K562 (cell line): ENCODE measurements at regions not wholly inside any gene's neighbourhood (a gene's known extent, or its start where the extent isn't known, plus 50 kb on each side); places are given as distances from the start of the nearest gene placed in this dataset.

ENCODE experiments used
- ATAC-seq: fragments of 200-7000 bp; cut with Tn5 transposase; 3 replicates; pipeline ENCODE4 v1.9.1; 2020; ENCODE audit warnings: moderate library complexity
- BruUV-seq: library from RNA; stranded (reverse); fragments of 400-500 nt; replicated peaks from 2 replicates; lab custom pipeline; 2021; lab: Mats Ljungman, UMichigan
- CTCF ChIA-PET: fragments of 300-600 bp; formaldehyde crosslinking; extraction: SDS; loops from one replicate; lab custom pipeline; 2021; ENCODE audit warnings: low intra/inter-chr PET ratio; lab: Yijun Ruan, JAX
- POLR2A ChIA-PET: fragments of 300-600, 350-650 bp; sonication (Branson Sonifier 250); formaldehyde crosslinking; extraction: SDS; loops from one replicate; lab custom pipeline; 2021; ENCODE audit warnings: antibody characterized with exemption, inconsistent platforms; lab: Yijun Ruan, JAX
- DNase-seq, 4 experiments: peaks; one replicate each; pipeline versions ENCODE4 v3.0.0 to v3.0.0-alpha.2; 2011 to 2018; ENCODE audit warnings: low spot score in 3 of 4, mixed read lengths in 3 of 4; ENCODE audit errors: extremely low read depth in 1 of 4
- FAIRE-seq: peaks from 2 replicates; lab custom pipeline; 2011; peaks lifted over from hg19 to GRCh38; lab: Jason Lieb, UNC
- H2AFZ ChIP-seq: 2 replicates; pipeline ENCODE4 v1.6.0; 2011; ENCODE audit warnings: low read depth, low read length, control low read depth, inconsistent platforms
- H3K27ac ChIP-seq: fragments of 200-600 bp; 3 replicates; pipeline ENCODE4 v1.8.0; 2011; ENCODE audit warnings: low read depth, mild to moderate bottlenecking, control low read depth, inconsistent platforms, low read length, moderate library complexity, mixed read lengths; ENCODE audit errors: extremely low read depth
- H3K27me3 ChIP-seq, 2 experiments: fragments of 300-600 bp in 1 of 2; 2 replicates in 1 of 2; 3 replicates in 1 of 2; pipeline versions ENCODE4 v1.6.0 to v1.8.0; 2011; ENCODE audit warnings: inconsistent platforms in 2 of 2, low read length in 2 of 2, mild to moderate bottlenecking in 1 of 2, mixed read lengths in 1 of 2, moderate library complexity in 1 of 2; ENCODE audit not compliant: control insufficient read depth in 2 of 2, insufficient read depth in 2 of 2
- H3K36me3 ChIP-seq: fragments of 300-600 bp; 3 replicates; pipeline ENCODE4 v1.8.0; 2011; ENCODE audit warnings: mild to moderate bottlenecking, low read length, inconsistent platforms; ENCODE audit not compliant: control insufficient read depth, insufficient read depth
- H3K4me1 ChIP-seq, 2 experiments: fragments of 200-600 bp in 1 of 2; replicated peaks in 1 of 2; 2 replicates in 1 of 2; 3 replicates in 1 of 2; pipeline versions ENCODE4 v1.5.1 to v1.8.0; 2011; ENCODE audit warnings: inconsistent platforms in 2 of 2, low read length in 2 of 2, mild to moderate bottlenecking in 1 of 2, mixed read lengths in 1 of 2, moderate library complexity in 1 of 2; ENCODE audit not compliant: control insufficient read depth in 2 of 2, insufficient read depth in 2 of 2
- H3K4me2 ChIP-seq: 2 replicates; pipeline ENCODE4 v1.6.1; 2011; ENCODE audit warnings: low read length, control low read depth, inconsistent platforms, mixed read lengths; ENCODE audit not compliant: insufficient read depth
- H3K4me3 ChIP-seq: fragments of 200-600 bp; sonication (generic), shearing (Covaris generic); 2 replicates; pipeline ENCODE4 v1.5.1; 2016; ENCODE audit warnings: control low read depth, inconsistent platforms
- H3K79me2 ChIP-seq: fragments of 200-600 bp; 3 replicates; pipeline ENCODE4 v1.8.0; 2011; ENCODE audit warnings: low read length, inconsistent platforms; ENCODE audit not compliant: control insufficient read depth, insufficient read depth
- H3K9ac ChIP-seq, 2 experiments: 2 replicates each; pipeline versions ENCODE4 v1.6.0 to v1.6.1; 2011; ENCODE audit warnings: low read depth in 2 of 2, low read length in 2 of 2, control low read depth in 1 of 2, inconsistent platforms in 1 of 2, mild to moderate bottlenecking in 1 of 2, mixed read lengths in 1 of 2; ENCODE audit not compliant: insufficient read depth in 1 of 2
- H3K9me1 ChIP-seq: one replicate; pipeline ENCODE4 v1.6.0; 2011; ENCODE audit warnings: inconsistent platforms, mild to moderate bottlenecking, low read length, moderate library complexity; ENCODE audit not compliant: control insufficient read depth, insufficient read depth
- H3K9me3 ChIP-seq: replicated peaks from 2 replicates; pipeline ENCODE4 v1.5.1; 2011; ENCODE audit warnings: low read depth, low read length, inconsistent platforms; ENCODE audit not compliant: control insufficient read depth, insufficient read depth
- H4K20me1 ChIP-seq: replicated peaks from 2 replicates; pipeline ENCODE4 v1.6.1; 2011; ENCODE audit warnings: low read length, inconsistent platforms, mixed read lengths; ENCODE audit not compliant: control insufficient read depth, insufficient read depth
- ATF7 ChIP-seq: fragments of 450-650 bp; IDR thresholded peaks from 2 replicates; pipeline ENCODE4 v1.7.1; 2014; ENCODE audit warnings: mild to moderate bottlenecking, moderate library complexity
- HMG20B ChIP-seq: fragments of 250-450 bp; sonication (Bioruptor Pico); IDR thresholded peaks from 2 replicates; pipeline ENCODE4 v1.5.0; 2021; ENCODE audit warnings: mild to moderate bottlenecking
- KDM4B ChIP-seq, 2 experiments: fragments of 450-650 bp in 1 of 2; sonication (generic) in 1 of 2; IDR thresholded peaks; 2 replicates each; pipeline ENCODE4 v1.6.1; 2016 to 2017; ENCODE audit warnings: borderline replicate concordance in 2 of 2, antibody characterized with exemption in 1 of 2, low read depth in 1 of 2, mild to moderate bottlenecking in 1 of 2
- MYBL2 ChIP-seq, 2 experiments: fragments of 450-650 bp in 1 of 2; sonication (generic) in 1 of 2; formaldehyde crosslinking in 1 of 2; IDR thresholded peaks; 2 replicates each; pipeline versions ENCODE4 v1.6.1 to v1.8.1; 2017 to 2022; ENCODE audit warnings: borderline replicate concordance in 1 of 2, inconsistent platforms in 1 of 2, low read depth in 1 of 2, mild to moderate bottlenecking in 1 of 2, missing genetic modification reagents in 1 of 2, moderate library complexity in 1 of 2
- RFX1 ChIP-seq: fragments of 450-650 bp; IDR thresholded peaks from 2 replicates; pipeline ENCODE4 v1.6.1; 2016; ENCODE audit warnings: mild to moderate bottlenecking, moderate library complexity
- TGIF2 ChIP-seq: sonication (generic); formaldehyde crosslinking; IDR thresholded peaks from 2 replicates; pipeline ENCODE4 v1.8.1; 2022; ENCODE audit warnings: mild to moderate bottlenecking, missing genetic modification reagents, moderate library complexity
- TRIM25 ChIP-seq: fragments of 450-650 bp; IDR thresholded peaks from 2 replicates; pipeline ENCODE4 v1.7.0; 2016; ENCODE audit warnings: borderline replicate concordance
- ZKSCAN1 ChIP-seq: fragments of 150-350 bp; IDR thresholded peaks from 2 replicates; pipeline ENCODE4 v1.6.1; 2016; ENCODE audit warnings: low read depth, low read length
- ZNF444 ChIP-seq: fragments of 250-450 bp; sonication (Bioruptor Pico); IDR thresholded peaks from 2 replicates; pipeline ENCODE4 v1.4.0; 2020; ENCODE audit warnings: mild to moderate bottlenecking, moderate library complexity
- WGBS: fragments of 100-300 bp; shearing (Covaris generic); methylation state at CpG from one replicate; pipeline ENCODE4 v1.1.6; 2016; ENCODE audit warnings: low coverage, mixed read lengths; ENCODE audit not compliant: insufficient coverage; ENCODE audit errors: missing lambda C conversion rate; 5-methylcytosine and 5-hydroxymethylcytosine counted together
- in situ Hi-C: fragments of 300-500 bp; cut with MboI; formaldehyde crosslinking; loops from 4 replicates; pipeline ENCODE4 v1.15.0; 2018; ENCODE audit warnings: inconsistent platforms, mixed read lengths
- intact Hi-C: fragments of 100-400 bp; cut with micrococcal nuclease; formaldehyde crosslinking; loops from 2 replicates; pipeline ENCODE4 v1.14.2; 2022

GRCh38 chr14:105905456-105905855 lies 379.1 kb downstream of the TMEM121 start:
- H3K79me2 ChIP-seq, result no peaks in the 10 kb centered on the region
- DNase-seq (peak in 2 of 4 experiments; percentile 0 to 1), FAIRE-seq (no peak), ATAC-seq (no peak)
- H4K20me1 ChIP-seq, result no peaks in the 10 kb centered on the region
- no peak overlapping the region for H3K27ac ChIP-seq
- CTCF ChIA-PET, result no interaction called here
- in situ Hi-C loops (no loop called here), intact Hi-C loops (no loop called here)
- 2% methylated on average over 9 of the region's 11 CpGs for WGBS
- H3K36me3 ChIP-seq, result no peaks in the 10 kb centered on the region
- H3K27me3 ChIP-seq, result no peaks in the 10 kb centered on the region
- H3K9me1 ChIP-seq, result no peaks in the 10 kb centered on the region
- no peaks in the 10 kb centered on the region for H3K4me1 ChIP-seq
- BruUV-seq, result no TSS peak
- no peak overlapping the region for H2AFZ ChIP-seq
- H3K4me2 ChIP-seq, result no peak overlapping the region
- no peaks in the 10 kb centered on the region for H3K9me3 ChIP-seq
- TF ChIP-seq KDM4B (IDR thresholded peaks at IDR 0.05; ENCODE audit: borderline replicate concordance in 2 of 2, low read depth in 1 of 2), result no peak
- TF ChIP-seq HMG20B (CRISPR knock-in tag), result no peak
- TF ChIP-seq ZNF444 (CRISPR knock-in tag), result no peak
- TF ChIP-seq MYBL2 (IDR thresholded peaks at IDR 0.05; ENCODE audit: low read depth), result no peak
- no peak for TF ChIP-seq MYBL2 (CRISPR knock-in tag; IDR thresholded peaks at IDR 0.05; ENCODE audit: borderline replicate concordance)
- TF ChIP-seq ZKSCAN1, result no peak
- no peak for TF ChIP-seq RFX1
- no peak for TF ChIP-seq TRIM25
- TF ChIP-seq TGIF2, result no peak
- no peak for TF ChIP-seq ATF7
- TF ChIP-seq, all 486 proteins: peak for 0
- Histone ChIP-seq H3K9ac (no peak overlapping the region), H3K4me3 (no peak overlapping the region)
- POLR2A ChIA-PET, result no interaction called here
